PC-9 (cell line): ENCODE measurements at regions not wholly inside any gene's neighbourhood (a gene's known extent, or its start where the extent isn't known, plus 50 kb on each side); places are given as distances from the start of the nearest gene placed in this dataset.

Experiments used
- CTCF ChIP-seq: fragments of 200-600 bp; sonication (generic); conservative IDR thresholded peaks from 2 replicates; pipeline ENCODE4 v1.6.1; 2017; ENCODE audit warnings: mixed run types, antibody characterized with exemption, mild to moderate bottlenecking, moderate library complexity
- EZH2 ChIP-seq: fragments of 200-600 bp; sonication (generic); IDR thresholded peaks from 2 replicates; pipeline ENCODE4 v1.8.0; 2017; ENCODE audit warnings: antibody characterized with exemption, low read depth

- no peak for TF ChIP-seq CTCF
- no peak for TF ChIP-seq EZH2
Observed at GRCh38 chr1:59085101-59085500, 211.8 kb upstream of the FGGY start.
